MM.1S (cell line): ENCODE measurements at regions not wholly inside any gene's neighbourhood (a gene's known extent, or its start where the extent isn't known, plus 50 kb on each side); places are given as distances from the start of the nearest gene placed in this dataset.

Experiments
- DNase-seq: peaks from one replicate; pipeline ENCODE4 v3.0.0-alpha.2; 2015
- H2AFZ ChIP-seq: fragments of 300-600 bp; sonication (generic); 2 replicates; pipeline ENCODE4 v1.6.0; 2016; ENCODE audit warnings: antibody characterized with exemption, low read length
- H3F3A ChIP-seq: fragments of 300-600 bp; sonication (generic); 2 replicates; pipeline ENCODE4 v1.6.1; 2016; ENCODE audit warnings: mild to moderate bottlenecking, antibody characterized with exemption, low read length, moderate library complexity, mixed read lengths; ENCODE audit not compliant: insufficient read depth
- H3K27ac ChIP-seq: fragments of 300-600 bp; sonication (generic); 2 replicates; pipeline ENCODE4 v1.5.1; 2016; ENCODE audit warnings: mild to moderate bottlenecking, low read length
- H3K27me3 ChIP-seq: fragments of 300-600 bp; sonication (generic); replicated peaks from 2 replicates; pipeline ENCODE4 v1.6.0; 2016; ENCODE audit warnings: low read length; ENCODE audit not compliant: insufficient read depth
- H3K36me3 ChIP-seq: fragments of 300-600 bp; sonication (generic); replicated peaks from 2 replicates; pipeline ENCODE4 v1.6.1; 2016; ENCODE audit warnings: mild to moderate bottlenecking, low read length, mixed read lengths; ENCODE audit not compliant: insufficient read depth
- H3K4me1 ChIP-seq: fragments of 300-600 bp; sonication (generic); 2 replicates; pipeline ENCODE4 v1.6.1; 2016; ENCODE audit warnings: low read length, mixed read lengths
- H3K4me2 ChIP-seq: fragments of 300-600 bp; sonication (generic); 2 replicates; pipeline ENCODE4 v1.6.0; 2016; ENCODE audit warnings: low read depth, low read length
- H3K4me3 ChIP-seq: fragments of 300-600 bp; sonication (generic); 2 replicates; pipeline ENCODE4 v1.5.1; 2016; ENCODE audit warnings: low read length, mixed read lengths
- H3K79me2 ChIP-seq: fragments of 300-600 bp; sonication (generic); 2 replicates; pipeline ENCODE4 v1.6.1; 2016; ENCODE audit warnings: mixed run types, low read length, mixed read lengths
- H3K9ac ChIP-seq: fragments of 300-600 bp; sonication (generic); 2 replicates; pipeline ENCODE4 v1.6.1; 2016; ENCODE audit warnings: low read length, mixed read lengths
- H3K9me2 ChIP-seq: fragments of 300-600 bp; sonication (generic); replicated peaks from 2 replicates; pipeline ENCODE4 v1.6.1; 2016; ENCODE audit warnings: mild to moderate bottlenecking, low read length, mixed read lengths; ENCODE audit not compliant: insufficient read depth
- H3K9me3 ChIP-seq: fragments of 300-600 bp; sonication (generic); replicated peaks from 2 replicates; pipeline ENCODE4 v1.6.1; 2016; ENCODE audit warnings: mild to moderate bottlenecking, low read length, mixed read lengths; ENCODE audit not compliant: insufficient read depth
- H4K20me1 ChIP-seq: fragments of 300-600 bp; sonication (generic); 2 replicates; pipeline ENCODE4 v1.6.1; 2016; ENCODE audit warnings: mild to moderate bottlenecking, low read length, moderate library complexity, mixed read lengths; ENCODE audit not compliant: insufficient read depth
- EZH2 ChIP-seq: fragments of 300-600 bp; sonication (generic); optimal IDR thresholded peaks from 2 replicates; pipeline ENCODE3; 2017; ENCODE audit warnings: low read depth, mild to moderate bottlenecking, antibody characterized with exemption, low read length, mixed read lengths
- EZH2phosphoT487 ChIP-seq: fragments of 300-600 bp; sonication (generic); IDR thresholded peaks from 2 replicates; pipeline ENCODE4 v1.6.1; 2018; ENCODE audit warnings: antibody characterized with exemption, low read length
- TF ChIP-seq, protein P1 (sequence below): fragments of 300-600 bp; sonication (generic); IDR thresholded peaks from 2 replicates; pipeline ENCODE4 v1.5.1; 2016; ENCODE audit warnings: antibody characterized with exemption, low read length, mixed read lengths

DNA sequence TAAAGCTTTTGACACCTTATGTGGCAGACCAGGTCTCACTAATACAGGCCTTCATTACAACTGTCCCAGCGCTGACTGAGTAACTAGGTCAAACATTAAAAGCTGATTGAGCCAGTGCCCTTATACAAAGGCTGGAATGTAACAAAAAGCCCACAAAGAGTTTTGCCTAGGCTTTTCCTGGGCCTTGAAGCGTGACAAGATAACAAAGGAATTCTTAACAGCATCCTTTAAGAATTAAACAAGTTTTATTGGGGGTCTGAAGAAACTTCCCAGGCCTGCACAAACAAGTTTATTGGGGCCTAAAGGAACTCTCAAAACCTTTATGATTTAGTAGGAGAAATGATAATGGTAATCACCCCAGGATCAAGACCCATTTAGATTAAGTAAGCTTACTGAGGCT is 267.6 kb upstream of the FAM83B start:
- no peak overlapping the region for H3K27ac ChIP-seq
- no peaks in the 10 kb centered on the region for H3F3A ChIP-seq
- no peaks in the 10 kb centered on the region for H3K9me2 ChIP-seq

DNA sequence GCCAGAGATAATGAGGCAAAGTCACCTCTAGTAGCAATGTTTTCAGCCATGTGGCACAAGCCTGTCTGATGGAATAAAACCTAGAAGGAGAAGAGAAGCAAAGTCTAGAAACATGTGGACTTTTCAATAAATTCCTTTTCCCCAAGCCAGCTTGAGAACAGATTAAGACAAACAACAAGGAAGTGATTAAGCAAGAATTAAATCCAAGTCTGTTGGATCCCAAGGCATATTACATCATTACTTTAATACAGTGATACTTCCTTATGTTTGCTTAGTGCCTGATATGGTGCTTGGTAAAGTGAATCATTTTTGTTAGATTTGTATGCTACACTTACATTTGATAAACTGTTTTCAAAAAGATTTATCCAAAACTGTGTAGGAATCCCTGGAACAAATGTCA is 260.3 kb upstream of the FAM83B start:
- H3K27me3 ChIP-seq, result no peaks in the 10 kb centered on the region
- H3K79me2 ChIP-seq, result no peaks in the 10 kb centered on the region
- no peaks in the 10 kb centered on the region for H3K9me2 ChIP-seq
- H4K20me1 ChIP-seq, result no peaks in the 10 kb centered on the region
- no peak overlapping the region for H3K27ac ChIP-seq
- H3K4me1 ChIP-seq, result no peaks in the 10 kb centered on the region
- no peaks in the 10 kb centered on the region for H3F3A ChIP-seq
- no peak overlapping the region for H3K9ac ChIP-seq
- H3K4me2 ChIP-seq, result no peak overlapping the region
- TF ChIP-seq EZH2 (no peak), EZH2phosphoT487 (no peak)
- TF ChIP-seq, protein P1, sequence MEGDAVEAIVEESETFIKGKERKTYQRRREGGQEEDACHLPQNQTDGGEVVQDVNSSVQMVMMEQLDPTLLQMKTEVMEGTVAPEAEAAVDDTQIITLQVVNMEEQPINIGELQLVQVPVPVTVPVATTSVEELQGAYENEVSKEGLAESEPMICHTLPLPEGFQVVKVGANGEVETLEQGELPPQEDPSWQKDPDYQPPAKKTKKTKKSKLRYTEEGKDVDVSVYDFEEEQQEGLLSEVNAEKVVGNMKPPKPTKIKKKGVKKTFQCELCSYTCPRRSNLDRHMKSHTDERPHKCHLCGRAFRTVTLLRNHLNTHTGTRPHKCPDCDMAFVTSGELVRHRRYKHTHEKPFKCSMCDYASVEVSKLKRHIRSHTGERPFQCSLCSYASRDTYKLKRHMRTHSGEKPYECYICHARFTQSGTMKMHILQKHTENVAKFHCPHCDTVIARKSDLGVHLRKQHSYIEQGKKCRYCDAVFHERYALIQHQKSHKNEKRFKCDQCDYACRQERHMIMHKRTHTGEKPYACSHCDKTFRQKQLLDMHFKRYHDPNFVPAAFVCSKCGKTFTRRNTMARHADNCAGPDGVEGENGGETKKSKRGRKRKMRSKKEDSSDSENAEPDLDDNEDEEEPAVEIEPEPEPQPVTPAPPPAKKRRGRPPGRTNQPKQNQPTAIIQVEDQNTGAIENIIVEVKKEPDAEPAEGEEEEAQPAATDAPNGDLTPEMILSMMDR, result no peak
- DNase-seq, result no peak
- no peak overlapping the region for H2AFZ ChIP-seq
- no peaks in the 10 kb centered on the region for H3K9me3 ChIP-seq
- H3K36me3 ChIP-seq, result no peaks in the 10 kb centered on the region
- H3K4me3 ChIP-seq, result no peak overlapping the region

More for the DNA sequence above, 267.6 kb upstream of the FAM83B start:
- no peak overlapping the region for H3K4me3 ChIP-seq
- no peak for TF ChIP-seq EZH2phosphoT487
- TF ChIP-seq, protein P1, result no peak
- no peaks in the 10 kb centered on the region for H3K4me1 ChIP-seq
- no peaks in the 10 kb centered on the region for H3K36me3 ChIP-seq
- no peak for DNase-seq
- H3K9me3 ChIP-seq, result no peaks in the 10 kb centered on the region
- H4K20me1 ChIP-seq, result no peaks in the 10 kb centered on the region
- no peaks in the 10 kb centered on the region for H3K27me3 ChIP-seq
- no peak overlapping the region for H3K4me2 ChIP-seq
- no peak overlapping the region for H3K9ac ChIP-seq
- H3K79me2 ChIP-seq, result no peaks in the 10 kb centered on the region
- H2AFZ ChIP-seq, result no peak overlapping the region

DNA sequence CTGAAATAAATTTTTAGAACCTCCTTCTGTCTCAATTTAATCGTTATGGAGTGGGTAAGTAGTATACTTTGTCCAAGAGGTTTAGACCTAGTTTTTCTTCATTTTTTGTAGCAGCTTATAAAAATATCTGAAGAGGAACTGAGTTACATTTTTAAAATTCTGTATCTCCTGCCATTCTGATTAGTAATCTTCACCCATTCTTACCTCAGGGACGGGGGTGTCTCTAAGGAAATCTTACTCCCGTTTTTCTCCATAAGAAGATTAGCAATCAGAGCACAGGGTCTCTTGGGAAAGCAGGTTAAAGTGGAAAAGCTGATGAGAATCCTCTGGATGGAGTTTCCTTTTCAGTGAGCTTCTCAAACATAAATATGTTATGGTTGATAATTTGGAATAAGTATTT is 259.3 kb upstream of the FAM83B start:
- H3K79me2 ChIP-seq, result no peaks in the 10 kb centered on the region
- H3K9me2 ChIP-seq, result no peaks in the 10 kb centered on the region
- no peaks in the 10 kb centered on the region for H3K9me3 ChIP-seq
- H2AFZ ChIP-seq, result no peak overlapping the region
- H3K4me1 ChIP-seq, result no peaks in the 10 kb centered on the region
- no peak for DNase-seq
- no peak overlapping the region for H3K4me3 ChIP-seq
- no peaks in the 10 kb centered on the region for H3F3A ChIP-seq
- no peak overlapping the region for H3K9ac ChIP-seq
- H3K27me3 ChIP-seq, result no peaks in the 10 kb centered on the region
- TF ChIP-seq EZH2phosphoT487 (no peak), EZH2 (no peak)
- TF ChIP-seq, protein P1, result no peak
- no peaks in the 10 kb centered on the region for H4K20me1 ChIP-seq
- H3K27ac ChIP-seq, result no peak overlapping the region
- H3K36me3 ChIP-seq, result no peaks in the 10 kb centered on the region
- no peak overlapping the region for H3K4me2 ChIP-seq

DNA sequence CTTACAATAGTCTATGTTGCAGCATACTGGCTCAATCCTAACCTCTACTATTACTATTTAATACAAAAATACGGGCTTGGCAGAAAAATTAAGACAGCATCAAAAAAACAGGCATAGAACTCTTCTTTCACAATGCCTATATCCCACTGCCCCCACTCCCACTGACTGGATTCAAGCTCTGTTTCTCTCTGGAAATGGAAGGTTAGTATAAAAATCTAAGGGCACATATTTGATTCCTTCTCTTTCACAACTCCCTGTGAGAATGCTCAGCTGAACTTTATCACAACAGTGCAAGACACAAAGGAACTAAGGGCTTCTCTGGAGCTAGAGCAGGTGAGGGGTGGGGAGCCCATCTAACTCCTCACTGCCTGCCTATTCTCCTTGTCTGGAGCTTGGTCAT is 258.4 kb upstream of the FAM83B start:
- H4K20me1 ChIP-seq, result no peaks in the 10 kb centered on the region
- no peaks in the 10 kb centered on the region for H3K9me3 ChIP-seq
- no peak for DNase-seq
- no peaks in the 10 kb centered on the region for H3K4me1 ChIP-seq
- no peaks in the 10 kb centered on the region for H3K9me2 ChIP-seq
- no peaks in the 10 kb centered on the region for H3K27me3 ChIP-seq
- no peak overlapping the region for H3K4me3 ChIP-seq
- no peaks in the 10 kb centered on the region for H3F3A ChIP-seq
- H3K27ac ChIP-seq, result no peak overlapping the region
- TF ChIP-seq, protein P1, result no peak
- TF ChIP-seq EZH2phosphoT487, result no peak
- no peak for TF ChIP-seq EZH2
- no peaks in the 10 kb centered on the region for H3K79me2 ChIP-seq
- H3K36me3 ChIP-seq, result no peaks in the 10 kb centered on the region
- no peak overlapping the region for H2AFZ ChIP-seq
- no peak overlapping the region for H3K4me2 ChIP-seq
- no peak overlapping the region for H3K9ac ChIP-seq
